ENCODE measurements at regions not wholly inside any gene's neighbourhood (a gene's known extent, or its start where the extent isn't known, plus 50 kb on each side); places are given as distances from the start of the nearest gene placed in this dataset.
A peak's percentile ranks its signal among the peaks of the same experiment; 100 is the strongest.

- Histone ChIP-seq H3K36me3 (no peaks in the 10 kb centered on the region), H3K4me1 (peaks cover 0 to 22% of the 10 kb centered on the region in 2 donors), H3K4me3 (no peak overlapping the region), H3K27me3 (no peaks in the 10 kb centered on the region), H3K27ac (peak overlapping the region in 1 of 4 donors; percentile 9), H3K9me3 (no peaks in the 10 kb centered on the region)
- intact Hi-C loops (cut with DNase I; ENCODE audit: low total_unique reads) = no loop called here
- in situ Hi-C loops (cut with MboI; ENCODE audit: low sequenced_read_pairs in 4 of 4) = no loop called here
- TF ChIP-seq CTCF (IDR thresholded peaks at IDR 0.05 in 4 of 5, conservative IDR thresholded peaks at IDR 0.05 in 1 of 5) (no peak), POLR2A (IDR thresholded peaks at IDR 0.05) (no peak)
- no peak for ATAC-seq
- no peak for DNase-seq
These were observed 193.2 kb downstream of the OGFRL1 start for GRCh38 chr6:71481801-71482200.

DNA sequence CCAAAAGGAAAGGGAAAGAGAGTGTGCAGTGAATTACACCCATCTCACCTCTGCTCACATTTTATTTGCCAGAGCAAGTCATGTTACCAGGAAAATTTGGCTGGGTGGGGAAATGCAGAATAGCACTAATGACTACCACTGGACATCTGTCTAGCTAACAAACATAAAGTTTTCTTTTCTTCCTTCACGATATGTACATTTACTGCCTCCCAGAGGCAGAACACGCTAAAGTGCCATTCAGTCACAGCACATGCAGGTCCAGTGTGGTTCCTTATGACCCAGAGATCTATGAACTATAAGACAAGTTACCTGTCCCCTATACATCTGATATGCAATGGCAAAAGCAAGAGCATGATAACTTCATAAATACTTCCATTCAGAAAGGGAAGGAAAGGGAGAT lies 194.1 kb downstream of the OGFRL1 start:
- Histone ChIP-seq H3K36me3 (no peaks in the 10 kb centered on the region), H3K27me3 (no peaks in the 10 kb centered on the region), H3K9me3 (no peaks in the 10 kb centered on the region), H3K4me1 (peaks cover 0 to 22% of the 10 kb centered on the region in 2 donors), H3K4me3 (no peak overlapping the region), H3K27ac (no peak overlapping the region)
- in situ Hi-C loops (cut with MboI; ENCODE audit: low sequenced_read_pairs in 4 of 4) = no loop called here
- DNase-seq (no peak), ATAC-seq (no peak)
- intact Hi-C loops (cut with DNase I; ENCODE audit: low total_unique reads) = no loop called here
- TF ChIP-seq POLR2A (IDR thresholded peaks at IDR 0.05) (no peak), CTCF (IDR thresholded peaks at IDR 0.05 in 4 of 5, conservative IDR thresholded peaks at IDR 0.05 in 1 of 5) (no peak)

DNA sequence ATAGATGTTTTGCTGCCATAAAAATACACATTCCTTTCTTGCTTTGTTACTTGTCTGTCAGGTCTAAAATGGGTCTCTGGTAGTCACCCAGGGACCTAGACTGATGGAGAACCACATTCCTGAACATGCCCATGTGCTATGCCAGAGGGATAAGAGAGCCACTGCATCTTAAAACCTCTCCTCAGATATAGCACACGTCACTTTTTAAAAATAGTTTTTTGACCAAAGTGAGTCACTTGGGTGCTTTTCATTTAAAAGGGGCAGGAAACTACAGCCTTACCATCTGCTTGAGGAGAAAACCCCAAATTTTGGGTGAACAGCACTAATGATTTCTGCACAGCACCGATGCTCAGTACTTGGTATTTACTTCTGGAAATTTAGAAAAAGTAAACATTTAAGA lies 197.8 kb downstream of the OGFRL1 start:
- intact Hi-C loops (cut with DNase I; ENCODE audit: low total_unique reads) (no loop called here), in situ Hi-C loops (cut with MboI; ENCODE audit: low sequenced_read_pairs in 4 of 4) (no loop called here)
- DNase-seq (no peak), ATAC-seq (no peak)
- H3K36me3 ChIP-seq = no peaks in the 10 kb centered on the region
- TF ChIP-seq POLR2A (IDR thresholded peaks at IDR 0.05) = no peak
- TF ChIP-seq CTCF (IDR thresholded peaks at IDR 0.05 in 4 of 5, conservative IDR thresholded peaks at IDR 0.05 in 1 of 5) = no peak
- H3K27ac ChIP-seq = no peak overlapping the region
- H3K4me3 ChIP-seq = no peak overlapping the region
- no peaks in the 10 kb centered on the region for H3K4me1 ChIP-seq
- no peaks in the 10 kb centered on the region for H3K9me3 ChIP-seq
- no peaks in the 10 kb centered on the region for H3K27me3 ChIP-seq

- H3K9me3 ChIP-seq = no peaks in the 10 kb centered on the region
- ATAC-seq = no peak
- intact Hi-C loops (cut with DNase I; ENCODE audit: low total_unique reads) = no loop called here
These were observed 199.6 kb downstream of the OGFRL1 start for GRCh38 chr6:71488186-71488585.

More at GRCh38 chr6:71488186-71488585, 199.6 kb downstream of the OGFRL1 start:
- H3K27ac ChIP-seq = no peak overlapping the region
- no peak for DNase-seq
- H3K4me3 ChIP-seq = no peak overlapping the region
- H3K4me1 ChIP-seq = no peaks in the 10 kb centered on the region
- H3K27me3 ChIP-seq = no peaks in the 10 kb centered on the region
- TF ChIP-seq CTCF (IDR thresholded peaks at IDR 0.05 in 4 of 5, conservative IDR thresholded peaks at IDR 0.05 in 1 of 5) (no peak), POLR2A (IDR thresholded peaks at IDR 0.05) (no peak)
- in situ Hi-C loops (cut with MboI; ENCODE audit: low sequenced_read_pairs in 4 of 4) = no loop called here
- no peaks in the 10 kb centered on the region for H3K36me3 ChIP-seq
